NCI-H1930 (cell line): ENCODE measurements at regions not wholly inside any gene's neighbourhood (a gene's known extent, or its start where the extent isn't known, plus 50 kb on each side); places are given as distances from the start of the nearest gene placed in this dataset.

Source experiments
- DNase-seq, 2 experiments: peaks; one replicate each; lab custom pipeline; 2025; lab: John Stamatoyannopoulos, UW

DNA sequence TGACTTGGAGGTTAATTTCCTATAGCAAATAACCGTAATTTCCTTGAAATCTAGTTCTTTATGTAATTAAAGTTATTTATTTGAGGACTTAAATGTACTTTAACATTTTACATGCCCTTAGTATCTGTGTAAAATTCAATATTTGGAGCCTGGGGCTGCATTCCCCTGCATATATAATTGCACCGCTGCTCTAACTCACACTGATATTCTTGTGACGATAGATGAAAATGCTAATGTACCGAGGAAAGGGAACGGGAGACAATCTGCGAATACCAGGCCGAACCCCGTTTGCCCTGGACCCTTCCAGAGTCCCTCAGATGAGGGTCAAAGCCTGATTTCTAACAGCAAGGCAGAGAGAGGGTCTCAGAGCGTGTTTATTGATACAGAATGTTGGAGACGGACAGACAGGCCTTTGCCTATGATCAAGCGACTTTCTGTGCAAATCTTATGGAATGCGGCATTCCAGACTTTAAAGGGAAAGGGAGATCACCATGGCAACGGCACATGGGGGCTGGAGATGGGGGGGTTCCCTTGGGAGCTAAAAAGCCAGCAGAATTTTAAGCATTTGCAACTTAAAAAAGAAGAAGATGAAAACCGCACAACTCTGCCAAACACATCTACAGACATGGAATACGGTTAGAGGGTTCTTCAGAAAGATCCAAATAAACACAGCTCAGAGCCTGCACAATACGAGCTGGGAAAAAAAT, 57.6 kb upstream of the TWIST2 start:
- DNase-seq, result no peak

DNA sequence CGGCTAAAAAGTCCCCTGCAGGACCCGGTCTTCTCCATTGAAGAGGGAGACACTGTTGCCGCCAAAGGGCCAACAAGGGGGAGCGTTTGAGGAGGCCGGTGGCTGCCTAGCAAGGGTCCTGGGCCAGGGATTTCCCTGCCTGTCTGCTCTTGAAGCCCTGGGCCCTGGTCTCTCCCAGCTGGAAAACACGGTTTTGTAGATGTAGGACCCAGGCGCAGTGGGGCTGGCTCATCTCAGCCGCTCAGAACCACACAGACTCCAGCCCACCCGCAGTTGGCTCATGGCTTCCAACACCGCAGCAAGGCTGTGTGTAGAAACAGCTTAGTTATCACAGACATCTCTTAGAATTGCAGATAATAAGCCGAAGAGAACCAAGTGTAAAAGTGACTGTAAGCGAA, 57.1 kb upstream of the TWIST2 start:
- DNase-seq, result no peak

DNA sequence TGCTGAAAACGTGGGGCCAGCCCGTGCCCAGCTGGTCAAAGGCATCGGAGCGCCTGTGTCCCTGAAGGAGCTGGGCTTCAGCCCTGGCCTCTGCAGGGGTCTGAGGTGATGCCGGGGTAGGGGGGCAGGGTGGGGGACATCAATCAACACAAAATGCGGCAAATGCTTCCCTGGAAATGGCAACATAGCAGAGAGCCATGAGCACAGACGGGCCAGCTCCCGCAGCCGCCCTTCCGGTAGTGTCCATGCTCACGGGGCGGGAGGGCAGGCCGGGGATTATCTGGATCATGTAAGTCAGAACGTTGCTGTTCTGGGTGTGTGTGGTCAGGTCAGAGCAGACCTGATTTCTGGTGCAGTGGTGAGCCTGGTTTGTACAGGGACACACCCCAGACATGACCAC, 56.5 kb upstream of the TWIST2 start:
- no peak for DNase-seq

DNA sequence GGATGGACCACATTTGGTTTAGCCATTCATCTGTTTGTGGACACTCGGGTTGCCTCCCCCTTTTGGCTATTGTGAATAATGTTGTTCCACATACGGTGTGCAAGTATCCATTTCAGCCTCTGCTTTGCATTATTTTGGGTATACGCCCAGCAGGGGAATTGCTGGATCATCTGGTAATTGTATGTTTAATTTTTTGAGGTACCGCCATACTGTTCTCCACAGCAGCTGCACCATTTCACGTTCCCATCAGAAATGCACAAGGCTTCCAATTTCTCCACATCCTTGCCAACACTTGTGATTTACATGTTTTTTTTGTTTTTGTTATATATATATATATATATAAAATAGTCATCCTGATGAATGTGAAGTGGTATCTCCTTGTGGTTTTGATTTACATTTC, 54.6 kb upstream of the TWIST2 start:
- no peak for DNase-seq

DNA sequence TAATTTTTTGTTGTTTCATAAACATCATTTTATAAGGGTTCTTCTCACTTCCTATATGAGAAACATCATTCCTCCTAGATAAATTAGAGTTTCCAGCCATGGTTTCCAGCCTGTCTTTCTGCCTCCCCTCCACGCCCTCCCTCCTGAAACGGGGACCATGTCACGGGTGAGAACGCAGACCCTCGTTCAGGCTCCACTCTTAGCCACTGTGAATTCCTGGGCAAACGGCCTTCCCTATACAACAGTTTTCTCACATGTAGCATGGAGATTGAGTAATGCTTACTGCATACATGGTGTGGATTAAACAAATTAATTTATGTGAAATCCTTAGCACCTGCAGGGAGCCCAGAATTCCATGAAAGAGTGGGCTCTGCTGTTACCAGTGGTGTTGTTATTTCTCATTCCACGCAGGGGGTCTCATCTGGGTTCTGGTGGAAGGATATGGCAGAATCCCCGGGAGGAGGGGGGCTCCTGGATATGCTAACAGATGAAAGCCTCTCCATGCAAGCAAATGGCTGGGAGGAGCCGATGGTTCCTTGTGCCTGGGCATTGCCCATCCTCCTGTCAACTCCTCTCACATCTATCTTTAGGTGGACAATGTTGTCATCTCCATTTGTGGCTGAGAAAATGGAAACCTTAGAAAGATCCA, 54.0 kb upstream of the TWIST2 start:
- no peak for DNase-seq

DNA sequence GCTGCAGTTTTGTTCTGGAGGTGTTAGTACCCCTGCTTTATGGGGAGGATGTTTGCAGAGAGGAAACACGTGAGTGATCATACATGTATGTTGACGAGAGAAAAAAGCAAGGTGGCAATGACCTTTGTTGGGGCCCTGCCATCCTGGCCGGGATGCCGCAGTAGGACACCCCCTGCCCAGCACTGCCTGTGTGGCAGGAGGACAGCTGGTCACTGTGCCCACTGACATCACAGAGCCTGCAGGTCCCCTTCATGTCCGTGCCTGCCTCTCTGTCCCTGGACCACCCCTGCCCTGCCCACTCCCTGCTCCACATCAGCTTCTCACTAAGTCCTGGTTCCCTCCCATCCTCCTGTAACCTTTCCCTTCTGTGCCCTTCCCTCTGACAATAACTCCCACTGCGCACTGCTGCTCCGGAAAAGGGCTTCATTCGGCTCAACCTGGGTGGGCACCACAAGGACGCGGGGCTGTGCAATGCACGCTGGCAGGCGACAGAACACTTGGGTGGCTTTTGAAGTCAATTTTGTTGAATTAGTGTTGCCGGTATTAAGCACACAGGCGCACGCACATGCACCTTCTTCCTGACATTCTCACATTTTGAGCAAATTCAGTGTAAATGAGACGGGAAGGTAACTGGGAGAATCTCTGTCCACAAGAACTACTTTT, 51.5 kb upstream of the TWIST2 start:
- no peak for DNase-seq

DNA sequence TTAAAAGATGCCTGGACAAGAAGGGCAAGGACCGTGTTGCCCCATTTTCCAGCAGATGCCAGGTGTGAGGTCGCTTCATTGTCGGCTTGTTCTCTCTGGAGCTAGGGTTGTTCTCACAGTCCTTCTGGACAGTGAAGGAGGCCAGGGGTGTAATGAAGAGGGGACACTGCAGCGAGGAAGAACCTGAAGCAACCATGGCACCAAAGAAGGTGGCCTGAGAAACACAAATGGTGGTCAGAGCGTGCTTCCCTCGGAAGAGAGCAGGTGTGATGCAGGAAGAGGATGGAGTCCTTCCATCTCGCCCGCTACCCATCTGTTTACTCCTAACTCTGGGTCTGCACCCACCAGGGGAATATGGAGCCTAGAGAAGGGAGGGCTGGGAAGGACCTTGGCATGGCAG, 50.3 kb upstream of the TWIST2 start:
- DNase-seq, result no peak
